HG03175 (cell line): ENCODE measurements at regions not wholly inside any gene's neighbourhood (a gene's known extent, or its start where the extent isn't known, plus 50 kb on each side); places are given as distances from the start of the nearest gene placed in this dataset.
"Not testable (repeated sequence)": the region's sequence is repeated elsewhere in the genome, so short reads cannot be mapped to it uniquely, and the experiment has no call there.

Experiments used
- ATAC-seq: cut with Tn5 transposase; IDR thresholded peaks from one replicate; pipeline ENCODE4 v1.9.1; 2021; ENCODE audit warnings: mild to moderate bottlenecking, moderate library complexity; ENCODE audit not compliant: unreplicated experiment

DNA sequence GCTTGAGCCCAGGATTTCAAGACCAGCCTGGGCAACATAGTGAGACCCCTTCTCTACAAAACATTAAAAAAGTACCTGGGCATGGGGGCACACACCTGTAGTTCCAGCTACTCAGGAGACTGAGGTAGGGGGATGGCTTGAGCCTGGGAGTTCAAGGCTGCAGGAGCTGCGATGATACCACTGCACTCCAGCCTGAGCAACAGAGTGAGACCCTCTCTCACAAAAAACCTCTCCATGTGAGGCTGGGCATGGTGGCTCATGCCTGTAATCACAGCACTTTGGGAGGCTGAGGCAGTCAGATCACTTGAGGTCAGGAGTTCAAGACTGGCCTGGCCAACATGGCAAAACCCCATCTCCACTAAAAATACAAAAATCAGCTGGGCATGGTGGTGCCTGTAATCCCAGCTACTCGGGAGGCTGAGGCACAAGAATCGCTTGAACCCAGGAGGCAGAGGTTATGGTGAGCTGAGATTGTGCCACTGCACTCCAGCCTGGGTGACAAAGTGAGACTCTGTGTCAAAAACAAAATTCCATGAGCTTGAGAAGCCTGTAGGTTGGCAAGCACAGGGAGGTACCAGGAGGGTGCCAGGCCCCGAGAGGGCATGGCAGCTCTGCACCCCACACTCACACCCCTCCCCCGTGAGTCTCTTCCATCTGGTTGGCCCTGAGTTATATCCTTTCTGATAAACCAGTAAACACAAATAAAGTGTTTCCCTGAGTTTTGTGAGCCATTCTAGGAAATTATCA, 88.8 kb downstream of the KCNJ18 start:
- ATAC-seq, result not testable (repeated sequence)

DNA sequence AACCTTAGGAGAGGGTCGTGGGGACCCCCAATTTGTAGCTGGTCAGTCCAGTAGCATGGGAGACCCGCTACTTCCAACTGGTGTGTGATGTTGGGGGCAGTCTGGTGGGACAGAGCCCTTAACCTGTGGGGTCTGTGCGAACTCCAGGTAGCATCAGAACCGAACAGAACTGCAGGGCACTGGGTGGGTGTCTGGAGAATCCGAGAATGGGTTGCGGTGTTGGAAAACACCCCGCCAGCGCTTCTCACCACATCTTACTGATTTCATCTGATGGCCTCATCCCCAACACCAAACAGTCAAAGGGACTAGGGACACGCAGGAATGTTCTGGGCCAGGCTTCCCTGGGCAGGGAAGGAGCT, 89.3 kb downstream of the KCNJ18 start:
- not testable (repeated sequence) for ATAC-seq

DNA sequence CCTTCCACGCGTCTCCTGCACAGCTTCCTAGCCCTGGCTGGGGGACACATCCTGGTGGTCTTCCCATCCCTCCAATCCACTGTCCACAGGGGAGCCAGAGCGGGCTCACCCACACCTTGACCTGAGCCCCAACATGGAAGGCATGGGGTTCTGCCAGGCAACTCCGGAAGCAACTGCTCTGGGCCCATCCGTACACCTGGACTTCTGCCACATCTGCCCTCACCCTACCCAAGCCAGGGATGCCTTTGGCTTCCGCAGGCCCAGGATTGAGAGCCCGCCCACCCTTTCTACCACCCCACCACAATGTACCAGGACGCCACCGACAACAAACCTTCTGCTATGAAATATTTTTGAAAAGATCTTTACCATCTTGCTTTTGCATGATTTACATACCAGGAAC, 89.8 kb downstream of the KCNJ18 start:
- ATAC-seq, result not testable (repeated sequence)

DNA sequence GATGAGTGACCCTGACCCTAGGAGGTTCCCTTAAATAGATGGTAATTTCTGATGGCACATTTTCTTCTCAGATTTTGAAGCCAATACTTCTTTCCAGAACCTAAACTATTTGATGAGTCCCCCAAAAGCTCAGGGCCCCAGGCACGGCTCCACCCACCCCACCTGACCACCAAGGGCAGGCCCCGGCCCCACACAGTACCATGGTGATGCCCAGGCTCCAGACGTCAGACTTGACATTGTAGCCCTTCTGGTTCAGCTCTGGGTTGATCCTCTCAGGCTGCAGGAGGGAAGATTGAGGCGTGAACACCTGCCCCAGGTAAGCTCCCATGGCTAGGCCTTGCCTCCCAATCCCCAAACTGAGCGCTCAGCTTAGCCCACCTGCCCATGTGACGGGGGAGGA, 90.3 kb downstream of the KCNJ18 start:
- ATAC-seq, result not testable (repeated sequence)

DNA sequence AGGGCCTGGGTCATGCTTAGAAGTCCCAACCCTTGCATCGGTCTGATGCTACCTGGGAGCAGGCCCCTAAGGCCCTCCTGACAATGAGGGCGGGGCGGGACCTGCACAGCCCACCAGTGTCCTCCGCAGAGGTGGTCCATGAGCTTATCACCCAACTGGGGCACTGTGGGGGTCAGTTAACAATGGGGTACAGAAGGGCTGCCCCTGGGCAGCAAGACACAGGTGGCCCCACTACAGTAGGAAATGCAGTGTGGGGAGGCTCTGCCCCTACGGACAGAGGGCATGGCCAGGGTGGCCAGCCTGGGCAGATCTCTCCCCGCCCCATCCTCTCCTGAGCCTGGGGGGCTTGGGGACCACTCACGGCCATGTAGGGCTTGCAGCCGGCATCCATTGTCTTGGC, 90.7 kb downstream of the KCNJ18 start:
- not testable (repeated sequence) for ATAC-seq

DNA sequence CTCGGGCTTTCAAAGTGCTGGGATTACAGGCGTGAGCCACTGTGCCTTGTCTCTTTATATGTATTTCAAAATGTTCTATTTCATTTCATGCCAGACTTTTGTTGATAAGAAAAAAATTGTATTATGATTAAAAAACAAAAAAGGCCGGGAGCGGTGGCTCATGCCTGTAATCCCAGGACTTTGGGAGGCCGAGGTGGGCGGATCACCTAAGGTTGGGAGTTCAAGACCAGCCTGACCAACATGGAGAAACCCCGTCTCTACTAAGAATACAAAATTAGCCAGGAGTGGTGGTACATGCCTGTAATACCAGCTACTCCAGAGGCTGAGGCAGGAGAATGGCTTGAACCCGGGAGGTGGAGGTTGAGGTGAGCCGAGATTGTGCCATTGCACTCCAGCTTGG, 121.9 kb downstream of the KCNJ18 start:
- ATAC-seq, result not testable (repeated sequence)

DNA sequence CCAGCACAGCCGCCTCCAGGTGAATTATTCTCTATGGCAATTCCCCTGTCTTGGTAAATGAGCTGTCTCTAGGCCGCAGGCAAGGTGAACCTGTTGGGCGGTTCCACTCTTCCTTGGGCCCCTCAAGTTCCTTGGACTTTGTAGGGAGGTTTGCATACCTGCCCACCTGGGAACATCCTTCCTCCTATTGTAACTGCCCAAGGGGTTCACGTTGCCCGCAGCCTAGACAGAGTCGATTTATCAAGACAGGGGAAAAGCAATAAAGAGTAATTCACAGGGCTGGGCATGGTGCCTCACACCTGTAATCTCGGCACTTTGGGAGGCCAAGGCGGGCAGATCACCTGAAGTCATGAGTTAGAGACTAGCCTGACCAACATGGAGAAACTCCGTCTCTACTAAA, 122.5 kb downstream of the KCNJ18 start:
- no peak for ATAC-seq

DNA sequence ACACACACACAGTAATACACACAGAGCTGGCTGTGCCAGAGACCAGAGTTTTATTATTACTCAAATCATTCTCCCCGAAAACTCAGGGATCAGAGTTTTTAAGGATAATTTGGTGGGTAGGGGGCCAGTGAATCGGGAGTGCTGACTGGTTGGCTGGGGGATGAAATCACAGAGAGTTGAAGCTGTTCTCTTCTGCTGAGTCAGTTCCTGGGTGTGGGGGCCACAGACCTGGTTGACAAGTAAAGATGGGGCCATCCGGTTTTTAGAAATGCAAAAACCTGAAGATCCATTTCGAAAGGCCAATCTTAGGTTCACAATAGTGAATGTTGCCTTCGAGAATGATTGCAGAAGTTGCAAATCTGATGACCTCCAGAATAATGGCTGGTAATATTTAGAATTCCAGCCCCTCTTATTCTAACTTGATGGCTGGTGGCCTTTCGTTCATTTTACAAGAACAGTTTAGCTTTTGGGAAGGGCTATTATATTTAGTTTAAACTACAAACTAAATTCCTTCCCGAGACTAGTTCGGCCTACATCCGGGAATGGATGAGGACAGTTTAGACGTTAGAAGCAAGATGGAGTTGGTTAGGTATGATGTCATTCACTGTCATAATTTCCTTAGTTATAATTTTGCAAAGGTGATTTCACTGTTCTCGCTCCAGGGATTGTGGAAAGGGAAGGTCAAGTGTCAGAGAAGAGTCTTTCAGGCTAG, 123.2 kb downstream of the KCNJ18 start:
- no peak for ATAC-seq

DNA sequence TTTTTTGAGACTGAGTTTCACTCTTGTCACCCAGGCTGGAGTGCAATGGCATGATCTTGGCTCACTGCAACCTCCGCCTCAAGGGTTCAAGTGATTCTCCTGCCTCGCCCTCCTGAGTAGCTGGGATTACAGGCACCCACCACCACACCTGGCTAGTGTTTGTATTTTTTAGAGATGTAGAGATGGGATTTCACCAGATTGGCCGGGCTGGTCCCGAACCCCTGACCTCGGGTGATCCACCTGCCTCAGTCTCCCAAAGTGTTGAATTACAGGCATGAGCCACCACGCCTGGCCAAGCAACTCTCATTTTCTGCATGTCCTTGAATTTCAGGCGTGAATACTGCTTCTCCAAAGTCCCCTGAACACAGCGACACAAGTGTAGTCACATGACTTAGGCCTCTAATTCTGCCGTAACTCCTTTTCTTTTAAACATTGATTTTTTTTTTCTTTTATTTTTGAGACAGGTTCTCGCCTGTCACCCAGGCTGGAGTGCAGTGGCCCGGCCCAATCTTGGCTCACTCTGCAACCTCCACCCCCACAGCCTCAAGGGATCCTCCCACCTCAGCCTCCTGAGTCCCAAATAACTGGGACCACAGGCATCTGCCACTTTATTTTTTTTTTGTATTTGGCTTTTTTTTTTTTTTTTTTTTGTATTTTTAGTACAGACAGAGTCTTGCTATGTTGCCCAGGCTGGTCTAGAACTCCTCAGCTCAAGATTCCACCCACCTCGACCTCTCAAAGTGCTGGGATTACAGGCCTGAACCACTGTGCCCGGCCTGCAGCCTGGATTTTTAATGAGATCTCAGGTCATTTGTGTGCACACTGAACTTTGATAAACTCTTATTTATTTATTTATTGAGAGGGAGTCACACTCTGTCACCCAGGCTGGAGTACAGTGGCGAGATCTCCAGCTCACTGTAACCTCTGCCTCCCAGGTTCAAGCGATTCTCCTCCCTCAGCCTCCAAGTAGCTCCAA, 124.6 kb downstream of the KCNJ18 start:
- no peak for ATAC-seq

DNA sequence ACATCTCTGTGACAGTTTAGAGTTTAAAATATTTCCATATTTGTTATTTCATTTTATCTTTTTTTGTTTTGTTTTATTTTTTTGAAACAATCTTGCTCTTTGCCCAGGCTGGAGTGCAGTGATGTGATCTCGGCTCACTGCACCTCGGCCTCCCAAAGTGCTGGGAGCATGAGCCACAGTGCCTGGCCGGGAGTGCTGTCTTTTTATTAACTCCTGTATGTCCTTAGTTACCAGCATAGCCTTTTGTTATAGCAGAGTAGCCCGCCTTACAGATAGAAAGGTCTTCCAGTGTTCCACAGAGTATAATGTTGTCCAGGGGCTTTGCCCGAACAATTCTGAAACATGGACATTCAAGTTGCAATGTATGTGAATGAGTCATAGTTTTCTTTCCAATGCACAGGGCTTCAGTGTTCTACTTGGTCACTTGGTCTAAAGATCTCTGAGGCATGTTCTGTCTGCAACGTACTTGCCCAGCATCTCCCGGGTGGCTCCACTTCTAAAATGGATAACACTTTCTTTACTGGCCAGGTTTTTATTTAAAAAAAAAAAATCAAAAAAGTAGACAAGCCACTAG, 125.6 kb downstream of the KCNJ18 start:
- no peak for ATAC-seq

DNA sequence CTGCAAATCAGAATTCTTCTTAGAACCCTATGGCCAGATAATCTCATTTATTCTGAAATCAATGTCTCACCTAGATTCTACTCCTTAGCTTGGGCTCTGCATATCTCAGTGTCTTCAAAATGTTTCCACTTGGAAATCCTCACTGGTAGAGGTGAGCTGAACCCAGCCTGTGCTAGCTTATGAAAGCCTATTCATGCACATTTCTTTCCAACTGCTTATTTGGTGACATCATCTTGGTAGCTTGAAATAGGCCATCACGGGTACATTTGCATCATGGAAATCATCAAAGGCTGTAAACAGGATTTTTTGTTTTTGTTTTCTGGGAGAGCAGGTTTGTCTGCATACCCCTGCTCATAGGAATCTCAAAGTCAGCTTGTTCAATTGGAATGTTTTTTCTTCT, 130.8 kb downstream of the KCNJ18 start:
- no peak for ATAC-seq

DNA sequence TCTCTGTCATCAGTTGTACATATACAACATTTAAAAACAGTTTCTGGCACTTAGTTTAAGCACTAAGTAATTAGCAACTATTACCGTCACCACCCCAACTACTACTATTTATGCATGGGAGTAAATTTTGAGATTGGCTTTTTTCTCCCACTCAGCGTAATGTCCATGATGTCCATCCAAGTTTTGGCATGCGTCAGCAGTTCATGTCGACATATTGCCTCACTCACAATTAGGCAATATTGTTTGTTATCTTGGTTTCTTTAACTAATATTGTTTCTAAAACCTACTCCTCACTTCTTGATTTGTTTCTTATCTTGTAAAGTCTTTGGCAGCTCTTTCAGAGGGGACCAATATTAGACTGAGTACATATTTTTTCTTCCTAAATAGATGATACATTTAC, 131.3 kb downstream of the KCNJ18 start:
- no peak for ATAC-seq

DNA sequence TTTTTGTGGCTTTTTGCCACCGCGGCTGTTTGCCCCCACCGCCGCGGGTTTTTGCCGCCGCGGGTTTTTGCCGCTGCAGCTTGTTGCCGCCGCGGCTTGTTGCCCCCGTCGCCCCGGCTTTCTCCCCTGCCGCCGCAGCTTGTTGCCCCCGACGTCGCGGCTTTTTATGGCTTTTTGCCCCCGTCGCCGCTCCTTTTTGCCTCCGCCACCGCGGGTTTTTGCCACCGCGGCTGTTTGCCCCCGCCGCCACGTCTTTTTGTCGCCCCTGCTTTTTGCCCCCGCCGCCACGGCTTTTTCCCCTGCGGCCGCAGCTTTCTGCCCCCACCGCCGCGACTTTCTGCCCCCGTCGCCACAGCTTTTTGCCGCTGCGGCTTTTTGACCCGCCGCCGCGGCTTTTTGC, 149.5 kb downstream of the KCNJ18 start:
- no peak for ATAC-seq

DNA sequence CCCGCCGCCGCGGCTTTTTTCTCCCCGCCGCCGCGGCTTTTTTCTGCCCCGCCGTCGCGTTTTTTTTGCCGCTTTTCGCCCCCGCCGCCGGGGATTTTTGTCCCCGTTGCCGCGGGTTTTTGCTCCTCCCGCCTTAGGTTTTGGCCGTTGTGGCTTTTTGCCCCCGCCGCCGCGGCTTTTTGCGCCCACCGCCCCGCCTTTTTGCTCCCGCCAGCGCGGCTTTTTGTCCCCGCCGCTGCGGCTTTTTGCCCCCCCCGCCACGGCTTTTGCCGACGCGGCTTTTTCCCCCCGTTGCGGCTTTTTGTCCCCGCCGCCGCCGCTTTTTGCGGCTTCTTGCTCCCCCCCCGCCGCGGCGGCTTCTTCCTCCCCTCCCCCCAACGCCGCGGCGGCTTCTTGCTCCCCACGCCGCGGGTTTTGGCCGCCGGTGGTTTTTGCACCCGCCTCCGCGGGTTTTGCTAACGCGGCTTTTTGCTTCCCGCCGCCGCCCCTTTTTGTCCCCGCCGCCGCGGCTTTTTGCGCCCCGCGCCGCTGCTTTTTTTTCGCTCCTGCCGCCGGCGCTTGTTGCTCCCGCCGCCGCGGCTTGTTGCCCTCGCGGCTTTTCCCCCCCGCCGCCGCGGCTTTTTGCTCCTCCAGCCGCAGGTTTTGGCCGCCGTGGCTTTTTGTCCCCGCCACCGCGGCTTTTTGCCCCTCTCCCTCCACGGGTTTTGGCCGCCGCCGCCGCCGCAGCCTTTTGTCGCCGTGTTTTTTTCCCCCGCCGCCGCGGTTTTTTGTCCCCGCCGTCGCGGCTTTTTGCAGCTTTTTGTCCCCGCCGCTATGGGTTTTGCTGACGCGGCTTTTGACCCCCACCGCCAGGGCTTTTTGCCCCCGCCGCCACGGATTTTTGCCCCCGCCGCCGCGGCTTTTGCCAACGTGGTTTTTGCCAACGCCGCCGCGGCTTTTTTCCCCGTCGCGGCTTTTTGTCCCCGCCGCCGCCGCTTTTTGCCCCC, 150.3 kb downstream of the KCNJ18 start:
- ATAC-seq, result no peak

DNA sequence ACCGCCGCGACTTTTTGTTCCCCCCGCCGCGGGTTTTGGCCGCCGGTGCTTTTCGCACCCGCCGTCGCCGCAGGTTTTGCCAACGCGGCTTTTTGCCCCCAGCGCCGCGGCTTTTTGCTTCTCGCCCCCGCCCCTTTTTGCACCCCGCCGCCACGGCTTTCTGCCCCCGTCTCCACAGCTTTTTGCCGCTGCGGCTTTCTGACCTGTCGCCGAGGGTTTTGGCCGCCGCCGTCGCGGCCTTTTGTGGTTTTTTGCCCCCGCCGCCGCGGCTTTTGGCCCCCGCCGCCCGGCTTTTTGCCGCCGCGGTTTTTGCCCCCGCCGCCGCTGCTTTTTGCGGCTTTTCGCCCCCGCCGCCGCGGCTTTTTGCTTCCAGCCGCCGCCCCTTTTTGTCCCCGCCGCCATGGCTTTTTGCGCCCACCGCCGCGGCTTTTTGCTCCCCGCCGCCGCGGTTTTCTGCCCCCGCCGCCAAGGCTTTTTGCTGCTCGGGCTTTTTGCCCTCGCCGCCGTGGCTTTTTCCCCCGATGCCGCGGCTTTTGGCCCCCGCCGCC, 151.1 kb downstream of the KCNJ18 start:
- ATAC-seq, result no peak

DNA sequence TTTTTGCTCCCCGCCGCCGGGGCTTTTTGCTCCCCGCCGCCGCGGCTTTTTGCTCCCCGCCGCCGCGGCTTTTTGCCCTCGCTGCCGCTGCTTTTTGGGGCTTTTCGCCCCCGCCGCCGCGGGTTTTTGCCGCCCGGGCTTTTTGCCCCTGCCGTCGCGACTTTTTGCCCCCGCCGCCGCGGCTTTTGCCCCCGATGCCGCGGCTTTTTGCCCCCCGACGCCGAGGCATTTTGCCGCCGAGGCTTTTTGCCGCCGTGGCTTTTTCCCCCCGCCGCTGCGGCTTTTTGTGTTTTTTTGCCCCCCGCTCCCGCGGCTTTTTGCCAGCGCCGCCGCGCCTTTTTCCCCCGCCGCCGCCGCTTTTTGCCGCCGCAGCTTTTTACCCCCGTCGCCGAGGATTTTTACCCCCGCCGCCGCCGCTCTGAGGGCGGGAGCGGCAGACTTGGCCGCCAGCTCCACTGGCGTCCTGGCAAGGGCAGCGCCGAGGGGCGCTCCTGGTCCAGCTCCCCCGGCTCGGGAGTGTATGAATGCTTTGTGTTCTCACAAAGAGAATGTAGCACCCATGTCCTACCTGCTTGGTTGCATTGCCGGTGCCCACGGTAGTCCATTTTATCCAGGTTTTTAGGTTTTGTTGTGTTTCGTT, 151.7 kb downstream of the KCNJ18 start:
- no peak for ATAC-seq

DNA sequence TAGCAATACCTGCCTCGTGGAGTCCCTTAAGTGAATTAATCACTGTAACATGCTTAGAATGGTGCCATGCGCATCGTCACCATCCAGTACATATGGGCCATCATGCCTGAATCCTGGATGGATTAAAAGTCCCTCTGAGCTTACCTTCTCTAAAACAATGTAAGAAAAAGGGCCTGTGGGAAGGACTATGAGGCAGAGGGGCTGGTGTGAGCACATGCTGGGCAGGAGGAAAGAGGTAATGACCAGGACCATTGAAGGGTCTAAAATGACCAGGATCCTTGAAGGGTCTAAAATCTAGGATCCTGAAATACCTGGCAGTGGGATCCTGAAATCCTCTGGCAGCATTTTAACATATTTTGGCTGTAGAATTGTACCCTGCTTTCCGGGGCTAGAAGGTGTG, 156.2 kb downstream of the KCNJ18 start:
- not testable (repeated sequence) for ATAC-seq

DNA sequence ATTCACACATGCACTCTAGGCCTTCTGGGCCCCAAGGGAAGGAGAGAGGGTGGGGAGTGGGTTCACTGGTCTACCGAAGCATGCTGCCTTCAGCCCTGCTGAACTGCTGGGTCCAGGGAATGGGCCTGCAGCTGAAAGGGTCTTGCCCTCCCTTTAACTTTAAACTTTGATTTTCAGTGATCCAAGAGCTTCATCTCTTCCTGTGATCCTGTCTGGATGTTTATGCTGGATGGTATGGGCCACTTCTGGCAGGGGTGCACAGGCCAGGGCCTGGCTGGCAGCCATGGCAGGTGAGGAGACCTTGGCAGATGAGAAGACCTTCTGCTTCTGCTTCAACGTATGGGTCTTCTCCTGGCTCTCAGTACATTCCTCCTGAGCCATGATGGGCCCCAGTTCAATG, 156.7 kb downstream of the KCNJ18 start:
- ATAC-seq, result not testable (repeated sequence)

DNA sequence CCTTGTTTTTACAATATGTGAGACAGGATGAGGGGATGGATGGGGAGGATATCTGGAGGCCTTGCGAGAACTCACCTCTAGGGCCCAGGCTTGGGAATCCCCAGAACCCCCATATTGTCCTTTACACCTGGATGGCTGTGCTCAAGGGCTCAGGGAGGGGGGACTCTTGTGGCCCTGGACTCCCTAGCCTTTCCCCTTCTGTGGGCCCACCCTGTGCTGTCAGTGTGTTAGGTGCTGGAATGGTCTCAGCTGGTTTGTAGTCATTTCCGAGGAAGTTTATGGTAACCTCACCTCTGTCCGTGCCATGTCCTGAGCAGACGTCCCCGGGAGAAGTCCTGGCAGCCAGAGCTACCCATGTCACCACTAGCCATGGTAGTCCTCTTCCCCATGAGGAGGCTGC, 158.3 kb downstream of the KCNJ18 start:
- not testable (repeated sequence) for ATAC-seq
